Central memory CD4-positive, alpha-beta T cell (primary cell): ENCODE measurements at regions not wholly inside any gene's neighbourhood (a gene's known extent, or its start where the extent isn't known, plus 50 kb on each side); places are given as distances from the start of the nearest gene placed in this dataset.

Source experiments
- DNase-seq: peaks from one replicate; pipeline ENCODE4 v3.0.0; 2022

- no peak for DNase-seq
Observed at GRCh38 chr13:48892688-48893075, 83.0 kb upstream of the FNDC3A start.

GRCh38 chr13:48896312-48896711 is 79.4 kb upstream of the FNDC3A start:
- DNase-seq = no peak

- DNase-seq = no peak
Observed at GRCh38 chr13:48901781-48902180, 73.9 kb upstream of the FNDC3A start.

- no peak for DNase-seq
Observed at GRCh38 chr13:48902368-48902767, 73.3 kb upstream of the FNDC3A start.

- no peak for DNase-seq
Observed at GRCh38 chr13:48904668-48905290, 70.9 kb upstream of the FNDC3A start.

GRCh38 chr13:48906200-48906599 is 69.5 kb upstream of the FNDC3A start:
- DNase-seq = no peak

GRCh38 chr13:48908381-48909055 is 67.2 kb upstream of the FNDC3A start:
- no peak for DNase-seq

GRCh38 chr13:48909056-48909389 is 66.7 kb upstream of the FNDC3A start:
- DNase-seq = no peak

- DNase-seq = no peak
Observed at GRCh38 chr13:48910686-48911085, 65.0 kb upstream of the FNDC3A start.

GRCh38 chr13:48919751-48920150 is 56.0 kb upstream of the FNDC3A start:
- no peak for DNase-seq

GRCh38 chr13:48920730-48921129 is 55.0 kb upstream of the FNDC3A start:
- DNase-seq = no peak

GRCh38 chr13:48923376-48923775 is 52.3 kb upstream of the FNDC3A start:
- DNase-seq = no peak

- DNase-seq = no peak
Observed at GRCh38 chr13:48925001-48925400, 50.7 kb upstream of the FNDC3A start.
